HG02763 (cell line): ENCODE measurements at regions not wholly inside any gene's neighbourhood (a gene's known extent, or its start where the extent isn't known, plus 50 kb on each side); places are given as distances from the start of the nearest gene placed in this dataset.
"Not testable (repeated sequence)": the region's sequence is repeated elsewhere in the genome, so short reads cannot be mapped to it uniquely, and the experiment has no call there.

Source experiments
- ATAC-seq: cut with Tn5 transposase; IDR thresholded peaks from one replicate; pipeline ENCODE4 v1.9.1; 2021; ENCODE audit warnings: mild to moderate bottlenecking, moderate library complexity; ENCODE audit not compliant: unreplicated experiment

DNA sequence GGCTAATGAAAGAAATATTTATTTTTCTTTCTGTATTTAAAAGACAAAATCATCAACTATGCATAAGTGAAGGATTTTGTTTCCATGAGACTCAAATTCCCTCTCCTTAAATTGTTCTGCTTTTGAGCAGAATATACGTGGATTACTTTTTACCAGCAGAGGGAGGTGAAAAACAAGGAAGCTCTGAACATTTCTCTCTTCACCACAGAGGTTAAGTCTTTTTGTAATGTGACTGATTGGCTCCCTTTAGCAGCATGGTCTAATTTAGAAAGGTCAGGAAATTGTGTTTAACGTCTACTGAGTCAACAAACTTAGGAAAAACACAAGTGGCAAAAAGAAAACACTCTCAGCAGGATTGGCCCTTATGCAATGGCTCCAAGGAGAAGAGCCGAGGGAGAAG lies 55.1 kb upstream of the F9 start:
- ATAC-seq, result no peak

DNA sequence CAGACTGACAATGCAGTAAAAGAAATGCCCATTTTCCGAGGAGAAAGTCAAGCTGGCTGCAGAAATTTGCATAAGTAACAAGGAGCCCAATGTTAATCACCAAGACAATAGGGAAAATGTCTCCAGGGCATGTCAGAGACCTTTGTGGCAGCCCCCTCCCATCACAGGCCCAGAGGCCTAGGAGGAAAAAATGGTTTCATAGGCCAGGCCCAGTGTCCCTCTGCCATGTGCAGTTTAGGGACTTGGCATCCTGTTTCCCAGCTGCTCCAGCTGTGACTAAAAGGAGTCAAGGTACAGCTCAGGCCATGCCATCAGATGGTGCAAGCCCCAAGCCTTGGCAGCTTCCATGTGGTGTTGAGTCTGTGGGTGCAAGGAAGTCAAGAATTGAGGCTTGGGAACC lies 68.6 kb upstream of the F9 start:
- ATAC-seq, result not testable (repeated sequence)

DNA sequence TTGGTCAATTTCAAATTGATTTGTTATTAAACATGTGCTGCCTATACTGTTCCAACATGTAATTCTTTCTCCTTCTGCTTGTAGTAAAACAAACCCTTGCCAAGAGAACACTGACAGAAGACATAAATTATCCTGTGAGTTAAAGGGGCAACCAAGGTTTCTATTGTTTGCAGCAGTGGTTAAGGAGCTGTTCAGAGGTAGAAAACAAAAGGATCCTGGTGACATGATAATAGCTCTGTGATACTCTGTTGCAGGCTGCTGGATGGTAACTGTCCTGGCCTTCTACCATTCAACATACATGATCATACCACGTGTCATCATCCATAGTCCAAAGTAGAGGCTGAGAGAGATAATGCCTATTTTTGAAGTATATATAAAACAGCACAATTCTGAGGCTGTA lies 75.8 kb upstream of the F9 start:
- no peak for ATAC-seq

DNA sequence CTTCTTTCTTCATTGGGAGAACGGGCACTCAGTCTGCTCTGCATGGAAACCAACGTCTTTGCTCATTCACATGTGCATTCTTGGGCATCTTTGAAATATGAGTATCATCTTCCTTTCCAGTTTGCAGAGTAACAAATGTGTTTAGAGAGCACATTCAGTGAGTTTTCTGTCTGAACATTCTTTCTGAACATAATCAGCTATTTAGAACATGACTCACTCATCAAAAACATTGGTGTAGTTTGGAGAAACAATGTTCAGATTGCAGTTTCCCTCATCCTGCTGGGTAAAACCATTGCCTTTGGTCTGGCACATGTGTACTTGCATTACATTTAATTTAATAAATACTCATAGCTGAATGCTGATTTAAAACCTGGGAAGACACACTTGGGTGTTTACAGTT lies 81.5 kb upstream of the F9 start:
- ATAC-seq, result no peak

DNA sequence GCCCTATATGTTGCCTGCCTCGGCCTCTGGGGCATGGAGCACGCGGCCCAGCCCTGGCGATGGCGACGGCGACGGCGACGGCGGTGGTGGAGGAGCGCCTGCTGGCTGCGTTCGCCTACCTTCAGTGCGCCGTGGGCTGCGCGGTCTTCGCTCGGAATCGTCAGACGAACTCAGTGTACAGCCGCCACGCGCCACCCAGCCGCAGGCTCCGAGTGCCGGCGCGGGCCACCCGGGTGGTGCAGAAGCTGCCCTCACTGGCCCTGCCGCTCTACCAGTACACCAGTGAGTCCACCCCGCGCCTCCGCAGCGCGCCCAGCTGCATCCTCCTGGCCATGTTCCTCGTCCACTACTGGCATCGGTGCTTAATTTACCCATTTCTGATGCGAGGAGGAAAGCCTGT lies 83.7 kb upstream of the F9 start:
- ATAC-seq, result no peak

DNA sequence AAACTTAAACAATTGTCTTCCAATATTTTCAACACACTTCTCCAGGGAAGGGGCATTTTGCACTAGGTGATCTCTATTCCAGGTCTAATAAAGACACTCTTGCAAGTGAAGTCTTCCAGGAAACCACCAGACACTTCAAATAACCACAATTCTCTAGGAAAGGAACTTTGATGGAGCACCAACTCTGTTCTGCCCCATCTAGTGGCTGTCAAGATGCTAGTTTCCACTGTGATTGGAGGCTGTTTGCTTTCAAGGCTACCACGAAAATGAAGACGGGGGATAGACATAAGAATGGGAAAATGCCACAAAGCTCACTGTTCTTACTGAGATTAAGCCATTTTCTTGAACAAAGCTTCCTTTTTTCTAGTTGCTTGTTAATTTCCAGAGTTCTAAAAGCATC lies 100.6 kb upstream of the F9 start:
- ATAC-seq, result no peak

DNA sequence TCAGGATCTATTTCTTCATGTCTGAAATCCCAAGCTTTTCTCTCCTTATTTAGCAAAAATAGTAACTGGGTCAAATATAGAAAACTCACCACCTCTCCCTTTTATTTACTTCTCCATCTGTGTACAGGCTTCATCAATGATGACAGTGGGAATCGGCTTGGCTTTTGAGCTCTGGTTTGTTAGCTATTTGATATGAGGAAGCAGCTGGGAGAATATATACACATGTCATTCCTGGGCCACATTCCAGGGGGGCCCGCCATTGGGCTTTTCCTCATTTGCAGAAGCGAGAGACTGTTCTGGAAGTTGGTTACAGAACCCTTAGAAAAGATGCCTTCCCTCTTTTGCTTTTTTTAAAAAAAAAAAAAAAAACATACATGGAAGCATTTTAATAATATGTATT lies 107.4 kb upstream of the F9 start:
- no peak for ATAC-seq

DNA sequence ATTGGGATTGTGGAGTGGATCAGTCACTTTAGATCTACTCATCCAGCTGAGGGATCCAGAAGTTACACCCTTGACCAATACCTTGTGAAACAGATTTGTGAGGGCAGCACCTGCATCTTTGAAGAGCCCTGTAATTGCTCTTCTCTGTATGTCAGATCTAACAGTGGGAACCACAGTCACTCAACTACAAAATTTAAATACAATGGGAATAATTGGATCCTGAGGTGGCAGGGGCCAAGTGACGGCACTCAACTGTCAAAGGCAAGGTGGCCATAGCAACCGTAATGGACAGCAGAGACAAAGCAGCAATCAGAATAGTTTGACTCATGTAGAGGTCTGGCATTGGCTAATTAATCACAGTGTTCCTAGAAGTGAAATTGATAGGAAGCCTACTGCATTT lies 132.3 kb upstream of the F9 start:
- not testable (repeated sequence) for ATAC-seq

DNA sequence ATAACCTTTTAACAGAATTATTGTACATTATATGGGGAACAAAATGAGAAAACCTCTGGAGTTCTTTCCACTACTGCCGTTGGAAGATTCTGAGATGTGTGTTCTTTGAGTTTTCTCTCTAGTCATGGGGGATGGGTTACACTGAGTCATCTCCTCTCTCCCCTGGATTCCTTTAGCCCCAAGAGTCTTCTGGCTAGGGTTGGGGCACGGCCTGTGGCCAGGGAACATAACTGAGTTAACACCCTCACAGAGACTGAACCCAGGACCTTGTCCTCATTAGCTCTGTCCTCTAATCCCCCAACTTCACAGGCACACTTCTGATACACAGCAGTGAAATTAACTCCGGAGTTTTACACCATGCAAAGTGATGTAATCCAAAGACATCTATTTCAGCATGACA lies 142.3 kb upstream of the F9 start:
- ATAC-seq, result no peak

DNA sequence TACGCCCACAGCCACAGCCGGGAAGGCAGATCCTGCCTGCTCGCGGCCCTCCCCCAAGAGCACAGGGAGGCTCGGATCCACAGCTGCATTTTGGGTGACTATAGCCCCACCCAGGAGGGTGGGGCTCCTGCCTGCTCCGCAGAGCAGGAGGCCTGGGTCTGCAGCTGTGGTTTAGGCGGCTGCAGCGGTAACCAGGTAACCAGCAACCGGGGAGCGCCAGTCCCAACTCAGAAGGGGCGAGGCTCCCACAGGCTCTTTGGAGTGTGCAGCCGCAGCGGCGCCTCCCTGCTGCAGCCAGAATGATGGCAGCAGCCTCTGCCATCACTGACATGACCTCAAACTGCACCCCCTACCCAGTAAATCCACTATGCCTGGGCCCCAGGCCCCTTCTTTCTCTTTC lies 148.0 kb upstream of the F9 start:
- ATAC-seq, result no peak

DNA sequence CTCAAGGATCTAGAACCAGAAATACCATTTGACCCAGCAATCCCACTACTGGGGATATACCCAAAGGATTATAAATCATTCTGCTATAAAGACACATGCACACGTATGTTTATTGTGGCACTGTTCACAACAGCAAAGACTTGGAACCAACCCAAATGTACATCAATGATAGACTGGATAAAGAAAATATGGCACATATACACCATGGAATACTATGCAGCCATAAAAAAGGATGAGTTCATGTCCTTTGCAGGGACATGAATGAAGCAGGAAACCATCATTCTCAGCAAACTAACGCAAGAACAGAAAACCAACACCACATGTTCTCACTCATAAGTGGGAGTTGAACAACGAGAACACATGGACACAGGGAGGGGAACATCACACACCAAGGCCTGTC lies 154.0 kb upstream of the F9 start:
- ATAC-seq, result not testable (repeated sequence)

DNA sequence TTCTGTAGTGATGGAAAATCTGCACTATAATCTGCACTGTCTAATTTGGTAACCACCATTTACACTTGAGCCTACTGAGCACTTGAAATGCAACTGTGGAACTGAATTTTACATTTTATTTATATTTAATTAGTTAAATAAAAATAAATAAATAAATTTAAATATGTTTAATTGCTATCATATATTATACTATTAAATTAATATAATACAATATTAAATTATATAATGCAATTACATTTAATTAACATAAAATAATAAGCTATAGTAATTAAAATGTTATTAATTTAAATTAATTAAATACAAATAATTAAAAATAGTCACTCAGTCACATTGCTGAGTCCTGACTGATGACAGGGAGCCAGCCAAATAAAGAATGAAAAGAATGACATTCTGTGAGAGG lies 170.2 kb upstream of the F9 start:
- no peak for ATAC-seq

DNA sequence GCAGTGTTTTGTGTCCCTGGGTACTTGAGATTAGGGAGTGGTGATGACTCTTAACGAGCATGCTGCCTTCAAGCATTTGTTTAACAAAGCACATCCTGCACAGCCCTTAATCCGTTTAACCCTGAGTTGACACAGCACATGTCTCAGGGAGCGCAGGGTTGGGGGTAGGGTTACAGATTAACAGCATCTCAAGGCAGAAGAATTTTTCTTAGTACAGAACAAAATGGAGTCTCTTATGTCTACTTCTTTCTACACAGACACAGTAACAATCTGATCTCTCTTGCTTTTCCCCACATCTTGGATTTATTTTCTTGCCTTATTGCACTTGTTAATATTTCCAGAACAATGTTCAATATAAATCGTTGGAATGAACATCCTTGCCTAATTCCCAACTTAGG lies 187.9 kb upstream of the F9 start:
- not testable (repeated sequence) for ATAC-seq

DNA sequence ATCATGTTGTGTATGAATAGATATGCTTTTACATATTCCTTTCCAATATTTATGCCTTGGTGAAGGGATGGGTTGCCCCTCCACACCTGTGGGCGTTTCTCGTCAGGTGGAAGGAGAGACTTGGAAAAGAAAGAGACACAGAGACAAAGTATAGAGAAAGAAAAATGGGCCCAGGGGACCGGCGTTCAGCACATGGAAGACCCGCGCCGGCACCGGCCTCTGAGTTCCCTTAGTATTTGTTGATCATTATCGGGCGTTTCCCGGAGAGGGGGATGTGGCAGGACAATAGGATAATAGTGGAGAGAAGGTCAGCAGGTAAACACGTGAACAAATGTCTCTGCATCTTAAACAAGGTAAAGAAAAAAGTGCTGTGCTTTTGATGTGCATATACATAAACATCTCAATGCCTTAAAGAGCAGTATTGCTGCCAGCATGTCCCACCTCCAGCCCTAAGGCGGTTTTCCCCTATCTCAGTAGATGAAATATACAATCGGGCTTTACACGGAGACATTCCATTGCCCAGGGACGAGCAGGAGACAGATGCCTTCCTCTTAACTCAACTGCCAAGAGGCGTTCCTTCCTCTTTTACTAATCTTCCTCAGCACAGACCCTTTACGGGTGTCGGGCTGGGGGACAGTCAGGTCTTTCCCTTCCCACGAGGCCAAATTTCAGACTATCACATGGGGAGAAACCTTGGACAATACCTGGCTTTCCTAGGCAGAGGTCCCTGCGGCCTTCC lies 188.5 kb upstream of the F9 start:
- not testable (repeated sequence) for ATAC-seq

DNA sequence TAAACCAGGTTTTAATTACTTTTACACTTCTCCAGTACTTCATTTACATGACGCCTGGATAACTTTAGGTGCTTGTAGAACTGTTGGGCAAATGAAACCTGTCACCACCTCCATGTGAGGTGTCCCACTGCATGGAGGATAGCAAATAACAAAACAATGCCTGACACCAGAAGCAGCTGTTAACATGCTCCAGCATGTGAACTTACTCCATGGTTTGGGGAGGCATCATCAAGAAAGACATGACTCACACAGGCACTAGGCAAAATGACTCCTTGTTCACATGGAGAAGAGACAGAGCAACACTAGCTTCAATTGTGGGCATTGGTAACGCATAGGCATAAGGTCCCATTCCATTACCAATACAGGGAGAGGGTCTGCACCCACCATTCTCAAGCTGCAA lies 198.1 kb upstream of the F9 start:
- ATAC-seq, result no peak

DNA sequence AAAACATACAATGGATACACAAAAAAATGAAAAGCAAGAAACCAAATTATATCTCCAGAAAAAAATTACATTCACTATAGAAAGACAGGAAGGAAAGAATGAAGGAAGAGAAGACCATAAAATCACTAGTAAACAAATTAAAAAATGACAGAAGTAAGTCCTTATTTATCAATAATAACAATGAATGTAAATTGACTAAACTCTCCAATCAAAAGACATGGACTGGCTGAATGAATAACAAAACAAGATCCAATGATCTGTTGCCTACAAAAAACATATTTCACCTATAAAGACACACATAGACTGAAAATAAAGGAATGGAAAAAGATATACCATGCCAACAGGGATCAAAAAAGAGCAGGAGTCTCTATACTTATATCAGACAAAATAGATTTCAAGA lies 203.2 kb upstream of the F9 start:
- no peak for ATAC-seq

DNA sequence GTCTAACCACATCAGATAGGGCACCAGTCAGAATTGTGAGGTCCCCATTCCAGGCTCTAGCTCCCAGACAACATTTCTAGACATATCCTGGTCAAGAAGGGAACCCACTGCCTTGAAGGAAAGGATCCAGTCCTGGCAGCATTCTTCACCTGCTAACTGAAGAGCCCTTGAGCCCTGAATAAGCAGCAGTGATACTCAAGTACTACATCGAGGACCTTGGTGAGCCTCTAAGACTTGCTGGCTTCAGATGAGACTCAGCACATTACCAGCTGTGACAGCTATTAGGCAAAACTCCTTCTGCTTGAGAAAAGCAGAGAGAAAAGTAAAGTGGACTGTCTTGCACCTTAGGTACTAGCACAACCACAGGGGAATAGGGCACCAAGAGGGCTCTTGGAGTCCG lies 205.8 kb upstream of the F9 start:
- no peak for ATAC-seq

DNA sequence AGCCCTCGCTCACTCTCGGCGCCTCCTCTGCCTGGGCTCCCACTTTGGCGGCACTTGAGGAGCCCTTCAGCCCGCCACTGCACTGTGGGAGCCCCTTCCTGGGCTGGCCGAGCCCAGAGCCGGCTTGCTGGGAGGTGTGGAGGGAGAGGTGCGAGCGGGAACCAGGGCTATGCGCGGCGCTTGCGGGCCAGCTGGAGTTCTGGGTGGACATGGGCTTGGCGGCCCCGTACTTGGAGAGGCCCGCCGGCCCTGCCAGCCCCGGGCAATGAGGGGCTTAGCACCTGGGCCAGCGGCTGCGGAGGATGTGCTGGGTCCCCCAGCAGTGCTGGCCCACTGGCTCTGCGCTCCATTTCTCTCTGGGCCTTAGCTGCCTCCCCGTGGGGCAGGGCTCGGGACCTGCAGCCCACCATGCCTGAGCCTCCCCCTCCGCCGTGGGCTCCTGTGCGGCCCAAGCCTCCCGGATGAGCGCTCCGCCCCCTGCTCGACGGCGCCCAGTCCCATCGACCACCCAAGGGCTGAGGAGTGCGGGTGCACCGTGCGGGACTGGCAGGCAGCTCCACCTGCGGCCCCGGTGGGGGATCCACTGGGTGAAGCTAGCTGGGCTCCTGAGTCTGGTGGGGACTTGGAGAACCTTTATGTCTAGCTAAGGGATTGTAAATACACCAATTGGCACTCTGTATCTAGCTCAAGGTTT lies 209.7 kb upstream of the F9 start:
- not testable (repeated sequence) for ATAC-seq

DNA sequence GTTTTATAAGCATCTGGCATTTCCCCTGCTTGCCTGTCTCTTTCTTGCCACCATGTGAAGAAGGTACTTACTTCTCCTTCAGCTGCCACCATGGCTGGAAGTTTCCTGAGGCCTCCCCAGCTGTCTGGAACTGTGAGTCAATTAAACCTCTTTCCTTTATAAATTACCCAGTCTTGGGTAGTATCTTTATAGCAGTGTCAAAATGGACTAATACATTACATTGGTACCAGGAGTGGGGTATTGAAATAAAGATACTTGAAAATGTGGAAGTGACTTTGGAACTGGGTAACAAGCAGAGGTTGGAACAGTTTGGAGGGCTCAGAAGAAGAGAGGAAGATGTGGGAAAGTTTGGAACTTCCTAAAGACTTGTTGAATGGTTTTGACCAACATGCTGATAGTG lies 223.9 kb upstream of the F9 start:
- not testable (repeated sequence) for ATAC-seq

DNA sequence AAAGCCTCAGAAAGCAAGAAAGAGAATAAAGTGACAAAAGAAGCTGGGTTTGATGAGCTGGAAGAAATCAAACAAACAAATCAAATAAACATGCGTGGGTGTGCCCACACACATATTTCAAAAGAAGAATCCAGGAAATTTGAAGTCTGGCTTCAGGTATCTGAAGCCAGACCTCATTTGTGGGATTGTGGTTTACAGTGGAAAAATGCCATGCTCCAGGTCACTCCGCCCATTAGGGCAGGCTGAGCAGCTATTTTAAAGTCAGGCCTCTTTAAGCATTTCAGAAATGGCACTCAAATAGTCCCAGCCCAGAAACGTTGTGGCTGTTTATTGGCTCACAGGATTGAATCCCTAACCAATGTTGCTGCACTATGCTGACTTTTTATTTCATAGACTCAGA lies 226.1 kb upstream of the F9 start:
- no peak for ATAC-seq

DNA sequence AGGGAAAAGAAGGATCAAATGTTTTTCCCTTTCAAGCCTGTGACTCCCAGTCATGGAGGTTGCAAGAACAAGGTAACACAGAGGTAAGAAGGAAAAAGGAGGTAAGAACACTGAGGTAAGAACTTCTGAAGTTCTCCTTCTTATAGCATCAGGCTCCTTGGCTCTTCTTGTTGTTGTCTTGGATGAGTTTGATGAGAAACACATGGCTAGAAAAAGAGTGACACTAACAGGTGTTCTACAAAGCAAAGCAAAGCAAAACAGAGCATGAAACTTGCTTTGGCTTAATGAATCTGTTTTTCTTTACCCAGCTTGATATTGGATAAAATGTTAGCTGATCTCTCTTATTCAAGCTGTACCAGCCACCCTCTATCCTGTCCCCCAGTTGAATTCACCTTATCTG lies 231.2 kb upstream of the F9 start:
- no peak for ATAC-seq

DNA sequence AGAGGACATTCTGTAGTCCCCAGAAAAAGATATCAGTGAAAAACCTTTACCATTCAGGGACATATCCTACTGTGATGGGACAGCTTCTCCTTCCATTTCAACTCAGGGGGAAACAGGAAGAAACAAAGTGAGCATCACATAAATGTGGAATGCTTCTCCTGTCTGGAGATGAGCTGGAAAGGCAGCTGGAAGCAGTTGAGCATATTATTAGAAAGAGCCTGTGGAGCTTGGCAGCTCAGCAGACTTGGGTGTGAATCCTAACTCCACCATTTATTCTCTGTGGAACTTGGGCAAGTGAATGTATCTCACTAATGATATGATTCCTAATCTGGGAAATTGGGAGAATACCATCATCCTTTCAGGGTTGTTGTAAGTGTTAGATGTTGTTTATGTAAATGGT lies 232.1 kb upstream of the F9 start:
- ATAC-seq, result no peak

DNA sequence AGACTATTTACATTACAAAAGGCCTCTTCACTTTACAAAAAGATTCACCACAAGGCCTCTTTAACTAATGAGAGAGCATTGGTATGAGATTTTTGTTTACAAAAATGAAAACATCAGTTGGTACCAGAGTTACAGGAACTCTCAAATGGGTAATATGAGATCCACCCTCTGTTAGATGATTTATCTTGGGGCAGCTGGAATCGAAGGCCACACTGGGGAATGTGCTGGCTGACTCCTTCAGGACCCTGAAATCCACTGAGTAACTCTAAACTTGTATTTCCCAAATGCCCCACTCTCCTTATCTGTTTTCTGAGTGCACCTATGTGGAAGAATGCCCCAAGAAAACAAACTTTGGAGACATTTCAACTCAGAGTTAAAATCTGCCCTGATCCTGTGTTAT lies 232.9 kb upstream of the F9 start:
- ATAC-seq, result no peak
